Heart left ventricle (tissue), 16 donors: ENCODE measurements at regions not wholly inside any gene's neighbourhood (a gene's known extent, or its start where the extent isn't known, plus 50 kb on each side); places are given as distances from the start of the nearest gene placed in this dataset.
"Not testable (repeated sequence)": the region's sequence is repeated elsewhere in the genome, so short reads cannot be mapped to it uniquely, and the experiment has no call there.

Experiments
- ATAC-seq, 4 donors: fragments of 200-7000 bp; cut with Tn5 transposase; one replicate each; pipeline ENCODE4 v1.9.1; 2020 to 2022; ENCODE audit warnings: moderate library complexity in 4 of 4, mild to moderate bottlenecking in 3 of 4, moderate number of reproducible peaks in 1 of 4
- DNase-seq, 5 donors: peaks; one replicate each; pipeline ENCODE4 v3.0.0-alpha.2; 2020
- H3K27ac ChIP-seq, 12 donors: fragments of 200-600 bp; sonication (generic) in 4 of 12; one replicate each; pipeline versions ENCODE4 v1.5.0 to v1.8.0; 2016 to 2022; ENCODE audit warnings: mild to moderate bottlenecking in 2 of 12
- H3K27me3 ChIP-seq, 9 donors: fragments of 200-600 bp; sonication (generic) in 2 of 9; one replicate each; pipeline versions ENCODE4 v1.5.1 to v1.8.0; 2016 to 2022; ENCODE audit warnings: mild to moderate bottlenecking in 3 of 9
- H3K36me3 ChIP-seq, 9 donors: fragments of 200-600 bp; sonication (generic) in 2 of 9; one replicate each; pipeline versions ENCODE4 v1.5.0 to v1.8.0; 2018 to 2022; ENCODE audit warnings: mild to moderate bottlenecking in 2 of 9
- H3K4me1 ChIP-seq, 12 donors: fragments of 200-600 bp; sonication (generic) in 4 of 12; one replicate each; pipeline versions ENCODE4 v1.5.0 to v1.8.0; 2016 to 2022; ENCODE audit warnings: mild to moderate bottlenecking in 3 of 12
- H3K4me3 ChIP-seq, 12 donors: fragments of 200-600 bp; sonication (generic) in 4 of 12; one replicate each; pipeline versions ENCODE4 v1.5.0 to v1.8.0; 2017 to 2022; ENCODE audit warnings: mild to moderate bottlenecking in 9 of 12, moderate library complexity in 4 of 12
- H3K9me3 ChIP-seq, 12 donors: fragments of 200-600 bp; sonication (generic) in 4 of 12; one replicate each; pipeline versions ENCODE4 v1.5.0 to v1.8.0; 2016 to 2022; ENCODE audit warnings: mild to moderate bottlenecking in 1 of 12
- CTCF ChIP-seq, 12 donors: fragments of 200-600 bp; sonication (generic) in 4 of 12; IDR thresholded peaks; one replicate each; pipeline versions ENCODE4 v1.5.0 to v1.8.0; 2018 to 2022; ENCODE audit warnings: antibody characterized with exemption in 12 of 12, mild to moderate bottlenecking in 5 of 12
- POLR2A ChIP-seq, 2 donors: fragments of 450-650 bp; IDR thresholded peaks; one replicate each; pipeline ENCODE4 v1.6.1; 2017; ENCODE audit warnings: antibody characterized with exemption in 2 of 2, mild to moderate bottlenecking in 2 of 2, moderate library complexity in 2 of 2
- WGBS, 4 donors: extraction: QIAGEN DNeasy Blood & Tissue Kit in 2 of 4; methylation state at CpG; one replicate each; pipeline versions ENCODE4 v1.1.5 to v1.1.7; 2013 to 2018; 5-methylcytosine and 5-hydroxymethylcytosine counted together
- intact Hi-C, 10 donors: fragments of 100-400 bp; cut with DNase I; formaldehyde crosslinking; loops; one replicate each; pipeline versions ENCODE4 v1.11.1 to v1.14.2; 2022
- donor health status: ischemic (EF 13 %, LVEDD 7.1; RV severe dilation, severe dysfunction).
- donor health status: healthy with polysubstance abuse.
- donor health status: DM: no; HTN: yes; CAD: no.
- donor health status: DM: no; HTN: no; CAD: no.
- donor health status: ischemic (EF 25% LVEDD 6.9; RV normal size, moderate dysfunction).
- donor health status: ischemic (EF 25% LVEDD 5.7; RV mildly dilated, moderate dysfunction).
- donor health status: healthy.
- donor health status: DM: yes; HTN: yes; CAD: no.
- donor health status: ischemic (EF 35%, LVEDD 5.7; RV mildly dilated, moderate dysfunction).
- donor health status: nonischemic (EF 11% LVEDD 7.7; RV severe dilation, severe dysfunction).
- donor health status: DM: yes; HTN: yes; CAD: no.
- donor health status: PGD.
- donor health status: ischemic (EF 29% LVEDD 5.4; RV normal size, mild dysfunction).
- donor health status: nonischemic (EF 23%, LVEDD 6.1; RV moderate dilation, normal function).

GRCh38 chr4:188374871-188375270 lies 235.6 kb downstream of the TRIML1 start:
- Histone ChIP-seq H3K4me3 (no peak overlapping the region), H3K27me3 (no peaks in the 10 kb centered on the region), H3K4me1 (no peaks in the 10 kb centered on the region), H3K36me3 (no peaks in the 10 kb centered on the region), H3K27ac (no peak overlapping the region), H3K9me3 (peaks cover 0 to 15% (median 3%) of the 10 kb centered on the region in 12 donors)
- ATAC-seq, result no peak
- intact Hi-C loops, result loop anchor here in 1 of 10 donors (5.0 kb wide), 1 partner anchor 463 kb away; no protein-coding TSS in a partner anchor
- 89 to 93% (median 90%) methylated on average over 5 of the region's 5 CpGs for WGBS, 4 donors
- no peak for DNase-seq
- TF ChIP-seq POLR2A (IDR thresholded peaks at IDR 0.05), result no peak
- no peak for TF ChIP-seq CTCF (IDR thresholded peaks at IDR 0.05)

DNA sequence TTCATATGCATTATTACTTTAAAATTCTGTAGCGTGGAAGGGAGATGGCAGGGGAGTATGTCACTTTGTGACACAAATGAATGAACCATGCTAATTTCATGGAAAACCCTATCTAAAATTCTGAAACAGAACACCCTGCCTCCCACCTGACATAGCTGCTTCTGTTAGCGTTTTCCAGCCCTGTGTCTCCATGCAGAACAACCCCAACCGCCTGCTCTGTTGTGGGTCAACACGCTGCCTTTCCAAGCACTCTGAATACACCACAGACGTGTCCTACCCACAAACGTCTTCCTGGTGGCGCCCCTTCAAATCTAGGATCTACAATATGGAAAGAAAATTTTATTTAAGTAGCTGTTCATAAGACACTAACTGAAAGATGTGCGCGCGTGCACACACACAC lies 238.6 kb downstream of the TRIML1 start:
- no peaks in the 10 kb centered on the region for H3K27me3 ChIP-seq
- no peak for DNase-seq
- no peak for TF ChIP-seq POLR2A (IDR thresholded peaks at IDR 0.05)
- no peak for TF ChIP-seq CTCF (IDR thresholded peaks at IDR 0.05)
- H3K9me3 ChIP-seq, result peaks cover 0 to 15% (median 3%) of the 10 kb centered on the region in 12 donors
- 89 to 91% (median 91%) methylated on average over 10 of the region's 10 CpGs for WGBS, 4 donors
- intact Hi-C loops, result no loop called here
- H3K36me3 ChIP-seq, result no peaks in the 10 kb centered on the region
- H3K27ac ChIP-seq, result no peak overlapping the region
- no peak for ATAC-seq
- no peak overlapping the region for H3K4me3 ChIP-seq
- no peaks in the 10 kb centered on the region for H3K4me1 ChIP-seq

DNA sequence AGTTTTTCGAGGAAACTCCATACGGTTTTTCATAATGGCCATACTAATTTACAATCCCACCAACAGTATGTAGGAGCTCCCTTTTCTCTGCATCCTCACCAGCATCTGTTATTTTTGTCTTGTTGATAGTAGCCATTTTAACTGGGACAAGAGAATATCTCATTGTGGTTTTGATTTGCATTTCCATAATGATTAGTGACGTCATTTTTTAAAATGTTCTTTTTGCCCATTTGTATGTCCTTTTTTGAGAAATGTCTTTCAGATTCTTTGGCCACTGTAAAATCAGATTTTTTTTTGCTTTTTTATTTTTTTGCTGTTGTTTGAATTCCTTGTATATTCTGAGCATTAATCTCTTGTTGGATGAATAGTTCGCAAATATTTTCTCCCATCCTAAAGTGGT lies 243.9 kb downstream of the TRIML1 start:
- ATAC-seq, result no peak
- H3K36me3 ChIP-seq, result no peaks in the 10 kb centered on the region
- no peak for TF ChIP-seq POLR2A (IDR thresholded peaks at IDR 0.05)
- no peak for DNase-seq
- 91 to 92% (median 91%) methylated on average over 4 of the region's 4 CpGs for WGBS, 4 donors
- intact Hi-C loops, result no loop called here
- H3K27ac ChIP-seq, result no peak overlapping the region
- H3K27me3 ChIP-seq, result no peaks in the 10 kb centered on the region
- H3K9me3 ChIP-seq, result peaks cover 0 to 11% (median 0%) of the 10 kb centered on the region in 12 donors
- H3K4me3 ChIP-seq, result no peak overlapping the region
- H3K4me1 ChIP-seq, result no peaks in the 10 kb centered on the region

DNA sequence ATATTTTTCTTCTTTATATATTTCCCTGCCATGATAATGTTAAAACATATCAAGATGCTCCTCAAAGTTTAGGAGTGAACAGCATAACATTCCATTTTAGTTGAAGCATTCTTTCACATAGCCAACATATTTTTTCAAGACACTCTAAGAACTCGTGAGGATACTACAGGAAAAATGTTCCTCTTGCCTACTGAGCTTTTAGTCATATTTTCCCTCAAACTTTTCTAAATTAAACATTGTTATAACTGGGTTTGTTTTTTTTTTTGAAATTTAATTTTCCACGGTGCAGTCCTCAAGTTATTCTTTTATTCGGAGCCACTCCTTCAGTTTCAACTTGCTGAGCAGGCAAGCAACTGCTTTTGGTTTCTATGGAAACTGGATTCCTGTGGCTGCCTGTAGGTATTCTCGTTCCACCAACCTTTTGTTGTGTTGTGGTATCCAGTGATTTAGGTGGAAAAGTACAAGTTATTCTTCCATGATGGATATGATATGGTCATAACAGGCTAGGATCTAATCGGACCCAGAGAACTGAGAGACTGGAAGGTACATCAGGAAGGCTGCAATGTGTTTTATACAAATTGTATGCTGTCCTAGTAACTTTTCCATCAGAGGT lies 248.0 kb downstream of the TRIML1 start:
- Histone ChIP-seq H3K9me3 (peaks cover 0 to 11% (median 0%) of the 10 kb centered on the region in 12 donors), H3K4me1 (no peaks in the 10 kb centered on the region), H3K4me3 (no peak overlapping the region), H3K27me3 (no peaks in the 10 kb centered on the region), H3K36me3 (no peaks in the 10 kb centered on the region), H3K27ac (no peak overlapping the region)
- no peak for ATAC-seq
- 47 to 55% (median 51%) methylated on average over 5 of the region's 5 CpGs for WGBS, 4 donors
- intact Hi-C loops, result no loop called here
- no peak for TF ChIP-seq POLR2A (IDR thresholded peaks at IDR 0.05)
- no peak for TF ChIP-seq CTCF (IDR thresholded peaks at IDR 0.05)
- no peak for DNase-seq

- 89 to 92% (median 91%) methylated on average over 8 of the region's 8 CpGs for WGBS, 4 donors
- DNase-seq, ATAC-seq: not testable (repeated sequence)
These were observed 252.1 kb downstream of the TRIML1 start for GRCh38 chr4:188391349-188391748.

More at GRCh38 chr4:188391349-188391748, 252.1 kb downstream of the TRIML1 start:
- H3K4me1 ChIP-seq, H3K4me3 ChIP-seq, H3K36me3 ChIP-seq, intact Hi-C loops, H3K9me3 ChIP-seq, H3K27me3 ChIP-seq, H3K27ac ChIP-seq: not testable (repeated sequence)
